HG03066 (cell line): ENCODE measurements at regions not wholly inside any gene's neighbourhood (a gene's known extent, or its start where the extent isn't known, plus 50 kb on each side); places are given as distances from the start of the nearest gene placed in this dataset.

Source experiments
- ATAC-seq: cut with Tn5 transposase; IDR thresholded peaks from one replicate; pipeline ENCODE4 v1.9.1; 2021; ENCODE audit warnings: low read depth; ENCODE audit not compliant: unreplicated experiment

DNA sequence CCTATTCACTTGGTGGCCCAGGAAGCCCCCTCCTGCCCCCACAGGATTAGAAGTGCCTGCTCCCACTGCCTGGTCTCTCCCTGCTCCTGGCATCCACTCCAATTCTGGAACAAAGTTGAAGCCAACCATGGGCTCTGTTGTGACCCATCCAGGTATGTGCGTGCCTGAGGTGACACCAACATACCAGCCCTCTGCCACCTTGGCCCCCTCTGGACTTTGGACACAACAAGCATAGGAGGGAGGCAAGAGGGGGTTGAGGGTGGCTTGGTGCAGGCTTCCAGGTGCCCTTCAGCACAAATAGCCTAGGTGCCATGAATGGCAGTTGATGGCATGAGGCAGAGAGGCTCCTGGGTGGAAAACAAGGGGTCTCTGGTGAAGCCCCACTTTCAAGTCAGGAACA is 600.9 kb downstream of the SI start:
- ATAC-seq, result no peak

DNA sequence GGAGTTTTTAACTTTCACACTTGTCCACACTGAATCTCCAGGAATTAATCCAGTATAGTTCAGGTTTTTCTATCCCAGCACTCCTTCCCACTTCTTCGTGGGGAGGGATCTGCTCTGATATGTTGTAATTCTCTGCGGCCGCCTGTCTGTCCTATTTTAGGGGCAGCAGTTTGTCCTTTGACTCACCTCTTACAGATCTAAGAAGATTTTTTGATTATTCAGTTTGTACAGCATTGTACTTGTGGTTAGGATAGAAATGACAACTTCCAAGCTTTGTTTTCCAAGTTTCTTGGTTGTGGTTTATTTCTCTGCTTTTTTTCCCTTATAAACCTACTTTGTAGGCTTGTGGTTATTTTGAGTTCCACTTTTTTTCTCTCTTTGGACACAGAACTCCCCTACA is 601.7 kb downstream of the SI start:
- ATAC-seq, result no peak

DNA sequence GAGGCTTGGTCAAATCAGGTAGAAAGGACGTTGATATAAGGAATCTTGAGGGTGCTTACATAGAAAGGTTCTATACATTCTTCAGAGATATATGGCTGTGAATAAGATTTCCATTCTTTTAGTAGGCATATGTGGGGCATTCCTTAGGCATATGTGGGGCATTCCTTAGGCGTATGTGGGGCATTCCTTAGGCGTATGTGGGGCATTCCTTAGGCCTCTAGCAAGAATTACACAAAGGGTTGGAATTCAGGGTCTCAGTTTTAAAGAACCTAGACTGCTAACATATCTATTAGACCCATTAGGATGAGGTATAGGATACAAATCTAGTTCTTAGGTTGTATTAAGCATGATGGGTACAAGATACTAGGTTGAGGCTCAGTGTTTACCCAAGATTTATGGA is 607.8 kb downstream of the SI start:
- ATAC-seq, result no peak

DNA sequence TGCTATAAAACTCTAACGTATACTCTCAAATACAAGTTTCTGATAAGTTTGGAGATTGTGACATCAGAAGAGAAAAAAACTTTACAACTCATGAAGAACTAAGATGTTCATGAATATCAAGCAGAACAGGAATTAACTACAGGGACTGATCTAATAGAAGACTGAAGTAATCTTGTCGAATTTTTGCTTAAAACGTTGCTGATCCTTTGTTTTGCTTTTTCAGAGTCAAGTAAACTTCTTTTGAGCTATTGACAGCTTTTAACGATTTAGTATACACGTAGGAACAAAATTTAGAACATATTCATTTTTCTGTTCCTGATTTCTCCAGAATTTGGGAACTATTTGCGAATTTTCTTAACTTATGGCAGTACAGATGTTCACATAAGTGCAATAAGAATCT is 610.2 kb downstream of the SI start:
- no peak for ATAC-seq

GRCh38 chr3:164467007-164467406 is 611.3 kb downstream of the SI start:
- no peak for ATAC-seq

DNA sequence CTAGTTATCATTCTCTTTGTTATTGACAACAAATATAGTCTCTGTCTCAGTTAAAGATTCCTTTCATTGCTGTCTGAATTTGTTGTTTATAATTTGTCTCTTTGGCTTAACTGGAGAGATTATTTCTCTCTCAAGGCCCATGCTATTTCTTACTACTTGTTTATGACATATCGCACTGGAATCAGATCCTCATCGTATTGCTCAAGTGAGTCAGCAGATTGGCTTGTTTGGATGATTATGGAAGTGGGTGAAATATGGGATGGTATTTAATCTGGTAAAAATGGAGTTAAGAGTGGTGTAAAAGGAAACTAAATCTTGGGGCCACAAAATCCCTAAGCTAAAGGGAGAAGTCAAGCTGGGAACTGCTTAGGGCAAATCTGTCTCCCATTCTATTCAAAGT is 613.1 kb downstream of the SI start:
- ATAC-seq, result no peak

- no peak for ATAC-seq
Measured at GRCh38 chr3:164460851-164461250, 617.4 kb downstream of the SI start.

GRCh38 chr3:164459521-164460151 is 618.7 kb downstream of the SI start:
- ATAC-seq, result no peak

GRCh38 chr3:164458986-164459385 is 619.3 kb downstream of the SI start:
- ATAC-seq, result no peak

GRCh38 chr3:164453714-164454113 is 624.6 kb downstream of the SI start:
- no peak for ATAC-seq

DNA sequence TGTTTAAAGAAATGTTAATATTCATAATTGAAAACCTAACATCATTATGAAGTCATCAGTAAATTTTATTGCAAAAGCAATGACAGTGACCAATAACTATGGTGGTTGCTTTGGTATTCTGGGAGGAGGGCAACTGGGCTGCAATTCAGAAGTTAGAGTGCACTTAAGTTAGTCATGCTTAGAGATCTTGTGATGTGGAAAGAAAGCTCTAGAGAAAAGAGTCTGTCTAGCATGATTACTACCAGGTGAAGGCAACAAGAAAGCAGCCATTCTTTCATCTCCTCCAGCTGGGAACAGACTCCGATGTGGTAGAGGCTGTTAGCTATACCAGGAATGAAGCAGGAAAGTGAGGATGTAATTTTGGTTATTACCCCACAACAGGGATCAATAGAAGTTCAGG is 625.6 kb downstream of the SI start:
- ATAC-seq, result no peak

DNA sequence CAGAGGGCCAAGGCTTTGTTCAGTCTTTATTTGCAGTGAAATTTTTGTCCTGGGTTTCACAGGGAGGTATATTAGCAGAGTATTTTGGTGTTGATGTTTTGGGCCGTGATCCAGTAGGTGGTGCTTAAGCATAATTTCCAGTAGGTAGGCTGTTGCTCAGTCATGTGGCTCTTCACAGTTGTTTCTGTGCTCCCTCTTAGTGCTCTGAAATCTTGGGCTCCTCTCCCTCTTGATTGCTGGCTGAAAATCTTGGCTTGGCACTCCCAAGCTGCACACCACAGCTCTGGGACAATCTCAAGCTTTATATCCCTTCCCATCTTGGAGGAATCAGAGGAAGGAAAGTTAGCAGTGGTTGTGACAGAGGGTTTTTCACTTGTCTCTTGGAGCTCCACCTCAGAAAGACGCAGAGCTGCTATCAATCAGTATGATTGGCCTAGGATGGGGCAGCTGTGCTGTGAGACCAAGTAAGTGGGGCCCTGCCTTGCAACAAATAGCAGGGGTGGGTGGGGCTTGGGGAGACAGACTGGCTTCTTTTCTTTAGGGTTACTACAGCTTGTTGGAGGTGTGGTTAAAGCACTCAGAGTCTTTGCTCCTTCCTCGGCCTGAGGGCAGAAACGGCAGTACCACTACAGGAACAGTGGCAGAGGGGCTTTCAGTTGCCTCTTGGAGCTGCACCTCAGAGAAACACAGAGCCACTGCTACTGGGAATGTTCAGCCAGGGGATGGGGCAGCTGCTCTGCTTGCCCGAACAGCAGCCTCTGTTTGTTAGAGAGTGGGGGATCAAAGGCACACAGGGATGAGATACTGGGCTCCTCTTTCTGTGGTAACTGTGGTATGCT is 627.0 kb downstream of the SI start:
- ATAC-seq, result no peak

- no peak for ATAC-seq
Measured at GRCh38 chr3:164450276-164450905, 627.9 kb downstream of the SI start.

DNA sequence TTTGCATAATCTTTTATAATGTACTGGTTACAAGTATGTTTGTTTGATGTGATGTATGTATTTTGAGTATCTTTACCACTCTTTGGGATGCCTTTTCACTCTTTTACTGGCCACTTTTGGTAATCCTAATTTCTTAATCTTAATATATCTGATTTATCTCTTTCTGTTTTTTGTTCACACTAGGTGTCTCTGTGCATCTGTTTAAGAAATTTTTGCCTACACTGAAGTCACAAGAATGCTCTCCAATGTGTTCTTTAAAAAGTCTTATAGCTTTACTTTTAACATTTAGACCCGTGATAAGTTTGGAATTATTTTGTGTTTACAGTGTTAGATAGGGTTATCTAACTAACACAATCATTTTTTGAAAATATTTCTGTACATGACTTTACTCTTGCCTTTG is 659.1 kb downstream of the SI start:
- no peak for ATAC-seq

GRCh38 chr3:164418414-164418813 is 659.9 kb downstream of the SI start:
- ATAC-seq, result no peak

DNA sequence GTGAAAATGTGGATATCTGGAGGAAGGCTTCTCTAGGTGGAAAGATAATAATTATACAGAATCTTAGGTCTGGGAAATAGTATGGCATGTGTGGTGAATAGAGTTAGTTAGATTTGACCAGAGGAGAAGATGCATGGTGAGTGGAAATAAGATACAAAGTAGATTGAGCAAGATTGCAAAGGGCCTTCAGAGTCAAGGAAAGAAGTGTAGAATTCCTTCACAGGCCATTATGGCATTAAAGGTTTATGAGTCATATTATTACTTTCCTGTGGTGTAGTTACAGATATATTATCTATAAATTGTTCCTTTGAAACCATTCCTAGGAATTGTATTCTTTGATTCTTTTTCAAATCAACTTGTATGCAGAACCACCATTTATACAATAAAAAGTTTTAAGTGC is 660.3 kb downstream of the SI start:
- no peak for ATAC-seq

GRCh38 chr3:164416491-164417222 is 661.6 kb downstream of the SI start:
- ATAC-seq, result no peak

- ATAC-seq, result no peak
Measured at GRCh38 chr3:164408326-164408725, 670.0 kb downstream of the SI start.

GRCh38 chr3:164407111-164407510 is 671.2 kb downstream of the SI start:
- no peak for ATAC-seq

- no peak for ATAC-seq
Measured at GRCh38 chr3:164406281-164406680, 672.0 kb downstream of the SI start.

GRCh38 chr3:164401923-164402322 is 676.4 kb downstream of the SI start:
- ATAC-seq, result no peak
